Left cardiac atrium (tissue), 4 donors: ENCODE measurements at regions not wholly inside any gene's neighbourhood (a gene's known extent, or its start where the extent isn't known, plus 50 kb on each side); places are given as distances from the start of the nearest gene placed in this dataset.
A peak's percentile ranks its signal among the peaks of the same experiment; 100 is the strongest.

ENCODE experiments used
- ATAC-seq, 2 donors: fragments of 200-7000 bp; cut with Tn5 transposase; one replicate each; pipeline ENCODE4 v1.9.1; 2020; ENCODE audit warnings: mild to moderate bottlenecking in 2 of 2, moderate library complexity in 2 of 2
- DNase-seq: peaks from one replicate; pipeline ENCODE4 v3.0.0-alpha.2; 2020
- intact Hi-C, 2 donors: fragments of 100-400 bp; cut with DNase I; formaldehyde crosslinking; loops; one replicate each; pipeline versions ENCODE4 v1.14.1 to v1.15.1; 2022 to 2023
- donor health status: DM: no; HTN: yes; CAD: no.
- donor health status: DM: no; HTN: yes; CAD: no; lungs with severe emphysema.
- donor health status: DM: yes; HTN: yes; CAD: no.
- donor health status: Dilated cardiomyopathy.

DNA sequence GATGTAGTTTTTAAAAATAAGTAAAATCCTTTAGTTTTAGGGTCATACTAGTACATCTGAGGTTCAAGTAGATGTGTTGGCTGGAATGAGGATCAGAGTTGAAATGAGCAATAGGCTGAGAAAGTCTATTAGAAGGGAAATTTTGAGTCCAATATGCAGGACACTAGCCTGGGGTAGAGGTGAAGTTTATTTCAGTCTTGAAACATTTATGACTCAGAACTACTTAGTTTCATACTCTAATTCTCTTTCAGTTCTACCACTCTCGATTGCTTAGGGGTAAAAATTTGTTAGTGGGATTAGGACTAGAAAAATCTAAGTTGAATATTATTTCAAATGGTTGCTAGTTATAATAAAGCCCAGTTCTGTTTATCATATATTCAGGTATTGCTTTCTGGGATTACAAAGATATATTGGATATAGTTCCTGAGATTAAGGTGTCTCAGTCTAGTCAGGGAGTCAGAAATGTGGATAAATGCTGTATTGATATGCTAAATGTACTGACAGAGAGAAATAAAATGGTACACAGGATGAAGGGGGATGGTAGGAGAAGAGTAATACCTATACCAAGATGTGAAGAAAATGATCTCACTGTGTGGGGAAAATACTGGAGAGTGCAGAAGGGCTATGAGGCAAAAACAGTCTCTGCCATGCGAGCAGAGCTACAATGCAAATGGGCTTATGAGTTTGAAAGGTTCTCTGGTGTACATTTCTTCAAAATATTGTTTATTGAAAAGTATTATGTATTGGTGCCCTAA, 395.8 kb upstream of the FBXO33 start:
- intact Hi-C loops: no loop called here
- no peak for ATAC-seq
- no peak for DNase-seq

DNA sequence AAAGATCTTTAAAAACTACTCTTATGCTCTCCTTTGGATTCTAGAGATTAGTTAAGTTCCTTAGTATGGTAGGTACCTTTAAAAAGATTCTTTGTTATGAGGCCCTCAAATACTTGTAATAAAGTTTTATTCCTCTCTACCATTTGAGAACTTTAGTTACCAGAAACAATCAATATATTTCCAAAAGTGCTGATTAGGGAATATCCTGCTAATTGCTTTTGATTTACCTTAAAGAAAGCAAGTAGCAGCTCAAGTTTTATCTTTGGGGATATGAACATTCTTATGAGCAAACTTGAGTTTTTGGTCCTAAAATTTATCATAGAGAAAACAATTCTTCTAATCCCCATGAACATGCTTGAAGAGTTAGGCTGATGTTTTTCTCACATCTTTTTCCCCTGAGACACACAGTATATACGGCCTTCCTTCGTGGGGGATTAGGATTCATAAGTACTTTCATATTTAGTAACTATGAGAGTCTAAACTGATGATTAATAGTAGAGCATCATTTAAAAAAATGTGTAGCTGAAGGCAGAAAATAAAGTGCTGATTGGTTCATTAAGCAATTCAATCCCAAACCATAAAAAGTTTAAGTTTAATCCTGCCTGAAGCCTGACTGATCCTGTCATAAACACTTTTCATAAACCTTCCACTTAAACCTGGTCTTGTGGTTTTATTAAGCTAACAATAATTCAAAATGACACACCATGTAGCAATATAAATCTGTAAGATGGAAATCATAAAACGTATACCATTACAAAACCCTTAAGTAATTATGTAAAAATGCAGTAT, 380.5 kb upstream of the FBXO33 start:
- intact Hi-C loops: no loop called here
- no peak for ATAC-seq
- no peak for DNase-seq

DNA sequence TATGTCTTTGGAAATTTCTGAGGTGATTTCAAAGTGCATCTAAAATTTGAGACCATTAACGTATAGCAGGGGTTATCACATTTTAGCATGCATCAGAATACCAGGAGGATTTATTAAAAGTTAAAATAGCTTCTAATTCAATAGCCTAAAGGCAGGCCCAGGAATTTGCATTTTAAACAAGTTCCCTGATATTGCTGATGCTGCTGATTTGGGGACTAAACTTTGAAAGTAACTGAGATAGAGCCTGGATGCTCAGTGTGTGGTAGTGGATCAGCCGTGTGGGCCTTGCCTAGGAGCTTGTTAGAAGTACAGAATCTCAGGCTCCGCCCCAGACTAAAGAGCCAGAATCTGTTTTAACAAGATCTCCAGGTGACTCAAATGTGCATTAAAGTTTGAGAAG, 375.0 kb upstream of the FBXO33 start:
- no peak for DNase-seq
- no peak for ATAC-seq
- intact Hi-C loops: no loop called here

DNA sequence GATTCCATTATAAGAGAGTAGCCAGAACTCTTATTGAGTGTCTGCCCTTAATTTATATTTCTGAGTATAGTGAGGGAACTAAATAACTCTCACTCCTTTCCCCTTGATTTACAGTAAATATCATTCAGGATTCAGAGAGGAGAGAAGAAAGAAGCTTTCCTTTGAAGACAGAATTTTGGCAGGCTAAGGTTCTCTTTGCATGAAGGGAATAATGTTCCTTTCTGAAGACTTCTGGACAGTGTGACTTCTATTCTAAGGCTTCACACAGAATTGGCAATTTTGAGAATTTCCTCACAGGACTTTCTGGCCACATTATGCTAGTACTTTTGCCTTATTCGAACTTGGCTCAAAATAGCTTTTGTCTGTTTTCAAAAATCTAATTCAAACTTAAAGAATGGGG, 352.2 kb upstream of the FBXO33 start:
- DNase-seq (no peak), ATAC-seq (no peak)
- intact Hi-C loops: no loop called here

DNA sequence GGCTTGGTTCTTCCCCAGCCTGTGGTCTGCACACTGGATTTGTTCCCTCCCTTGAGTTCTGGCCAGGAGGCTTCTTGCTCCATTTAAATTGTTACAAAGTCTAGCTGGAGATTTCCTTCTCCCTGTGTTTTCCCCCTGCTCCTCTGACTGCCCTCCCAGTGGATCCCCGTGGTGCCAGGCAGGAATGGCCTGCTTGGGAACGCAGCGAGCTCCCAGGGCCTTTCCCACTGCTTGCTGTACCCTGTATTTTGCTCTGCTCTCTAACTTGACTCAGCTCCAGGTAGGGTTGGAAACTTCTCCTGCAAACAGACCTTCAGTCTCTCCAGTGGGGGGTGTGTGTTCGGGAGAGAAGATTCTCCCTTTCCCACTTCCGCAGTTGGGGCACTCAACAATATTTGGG, 349.2 kb upstream of the FBXO33 start:
- ATAC-seq (no peak), DNase-seq (no peak)
- intact Hi-C loops: no loop called here

DNA sequence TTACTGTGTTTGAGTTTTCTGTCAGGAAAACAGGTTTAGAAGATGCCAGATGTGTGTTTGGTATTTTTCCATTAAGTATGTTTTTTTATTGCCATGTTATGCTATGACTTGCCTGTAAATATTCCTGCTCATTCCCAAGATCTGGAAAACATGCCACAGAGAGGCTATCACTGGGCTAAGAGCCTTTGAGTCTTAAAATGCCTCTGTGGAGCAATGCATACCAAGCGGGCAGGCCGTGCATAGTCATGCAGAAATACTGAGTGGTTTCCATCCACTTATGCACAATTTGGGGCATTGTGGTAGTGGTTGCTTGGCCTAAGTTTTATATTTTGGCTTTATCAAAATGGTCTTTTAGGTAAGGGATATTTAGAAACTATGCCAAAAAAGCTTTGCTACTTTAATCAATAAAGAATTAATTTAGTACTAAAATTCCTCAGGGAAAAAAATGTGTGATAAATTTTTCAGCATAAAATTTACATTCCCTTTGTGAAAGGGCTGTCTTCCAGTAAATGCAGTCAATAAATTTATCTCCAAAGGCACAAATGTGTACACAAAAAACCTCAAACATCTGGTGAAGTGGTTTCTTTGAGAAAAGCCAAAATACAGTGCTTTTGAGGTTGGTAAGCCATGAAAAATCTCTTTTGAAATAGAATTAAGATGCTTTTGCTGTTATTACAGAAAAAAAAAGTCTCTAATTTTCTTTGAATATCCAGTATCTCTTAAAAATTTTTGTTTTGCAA, 341.3 kb upstream of the FBXO33 start:
- no peak for DNase-seq
- intact Hi-C loops: no loop called here
- no peak for ATAC-seq

DNA sequence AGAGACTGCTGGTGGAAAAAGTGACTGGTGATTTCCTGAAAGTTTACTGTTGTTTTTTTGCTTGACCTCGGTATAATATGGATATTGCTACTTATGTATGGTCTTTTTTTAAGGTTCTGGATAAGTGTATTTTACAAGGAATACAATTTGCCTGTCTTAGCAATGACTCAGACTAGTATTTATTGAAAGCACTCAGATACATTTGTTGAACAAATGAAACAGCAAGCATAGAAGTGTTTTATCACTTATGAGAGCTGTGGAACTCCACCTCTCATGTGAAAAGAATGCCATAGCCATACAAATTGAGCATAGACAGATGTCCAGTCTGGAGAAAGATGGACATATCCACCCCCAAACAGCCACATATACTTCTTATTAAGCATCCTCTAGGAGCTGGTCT, 340.4 kb upstream of the FBXO33 start:
- DNase-seq (no peak), ATAC-seq (no peak)
- intact Hi-C loops: no loop called here

DNA sequence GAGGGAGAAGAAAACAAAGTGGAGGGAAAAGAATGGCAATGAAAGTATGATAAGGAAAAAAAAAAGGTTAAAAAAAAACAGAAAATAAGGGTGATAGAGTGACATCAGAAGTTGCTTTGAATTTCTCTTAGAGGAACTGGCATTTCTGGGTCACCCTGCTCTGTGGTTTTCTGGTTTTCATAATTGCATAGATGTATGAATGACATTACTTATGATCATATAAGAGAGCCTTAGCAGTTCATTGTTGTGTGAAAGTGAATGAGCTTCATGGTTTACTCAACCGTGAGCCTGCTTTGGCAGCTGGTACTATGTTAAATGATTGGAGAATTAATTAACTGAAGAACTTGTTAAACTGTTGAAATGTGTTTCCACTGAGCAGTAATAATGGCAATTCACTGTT, 336.4 kb upstream of the FBXO33 start:
- ATAC-seq: no peak
- DNase-seq: no peak
- intact Hi-C loops: no loop called here

DNA sequence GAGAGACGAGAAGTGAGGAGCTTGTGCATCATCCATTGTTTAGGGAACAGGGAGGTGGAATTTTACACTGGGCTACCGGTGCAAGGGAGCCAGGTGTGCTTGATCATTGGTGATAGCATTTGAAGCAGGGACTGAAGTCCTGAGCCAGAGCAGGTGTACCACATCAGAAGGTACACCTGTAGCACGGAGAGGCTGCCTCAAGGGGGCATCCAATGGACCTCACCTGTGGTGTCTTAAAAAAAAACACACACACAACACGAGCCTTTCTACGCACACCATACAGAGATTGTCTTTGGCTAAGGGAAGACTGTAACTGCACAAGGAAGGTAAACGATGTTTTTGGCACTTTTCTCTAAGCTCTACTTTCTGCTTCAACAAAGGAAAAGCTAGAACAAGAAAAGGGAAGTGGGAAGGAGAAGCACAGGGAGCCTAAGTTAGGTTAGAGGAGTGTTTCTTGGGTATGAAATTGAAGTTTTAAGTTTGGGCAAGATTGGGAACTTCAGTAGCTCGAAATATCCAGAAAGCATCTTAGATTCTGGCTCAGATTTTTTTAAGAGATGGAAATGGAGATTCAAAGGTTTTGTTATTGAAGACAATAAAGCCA, 334.3 kb upstream of the FBXO33 start:
- DNase-seq (no peak), ATAC-seq (no peak)
- intact Hi-C loops: no loop called here

DNA sequence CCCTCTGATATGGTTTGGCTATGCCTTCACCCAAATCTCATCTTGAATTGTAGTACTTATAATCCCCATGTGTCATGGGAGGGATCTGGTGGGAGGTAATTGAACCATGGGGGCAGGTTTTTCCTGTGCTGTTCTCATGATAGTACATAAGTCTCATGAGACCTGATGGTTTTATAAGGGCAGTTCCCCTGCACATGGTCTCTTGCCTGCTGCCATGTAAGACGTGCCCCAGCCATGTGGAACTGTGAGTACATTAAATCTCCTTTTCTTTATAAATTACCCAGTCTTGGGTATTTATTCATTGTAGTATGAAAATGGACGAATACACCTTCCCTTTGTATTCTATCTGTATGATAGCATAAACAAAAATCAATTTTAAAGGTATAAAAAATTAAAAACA, 333.4 kb upstream of the FBXO33 start:
- ATAC-seq (no peak), DNase-seq (no peak)
- intact Hi-C loops: no loop called here

DNA sequence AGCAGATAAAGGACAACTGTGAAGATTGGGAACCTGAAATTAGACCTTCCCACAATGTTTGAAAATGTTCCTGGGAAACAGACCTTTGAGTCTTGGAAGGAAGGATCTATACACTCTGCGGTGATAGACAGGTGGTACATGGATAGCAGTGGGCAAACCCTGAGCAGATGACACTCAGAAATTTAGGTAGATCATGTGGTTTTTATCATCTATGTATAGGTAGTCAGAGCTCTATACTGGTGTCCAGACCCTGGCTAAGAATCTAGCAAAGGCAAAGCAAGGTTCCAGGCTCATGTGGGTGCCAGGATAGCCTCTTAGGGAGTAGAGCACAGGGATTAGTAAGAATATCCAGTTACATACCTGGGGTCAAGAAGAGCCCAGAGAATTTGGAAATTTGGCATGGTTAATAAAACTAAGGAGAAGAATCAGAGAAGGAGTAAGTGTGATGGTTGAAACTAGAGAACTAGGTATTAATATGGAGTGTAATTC, 331.2 kb upstream of the FBXO33 start:
- intact Hi-C loops: no loop called here

DNA sequence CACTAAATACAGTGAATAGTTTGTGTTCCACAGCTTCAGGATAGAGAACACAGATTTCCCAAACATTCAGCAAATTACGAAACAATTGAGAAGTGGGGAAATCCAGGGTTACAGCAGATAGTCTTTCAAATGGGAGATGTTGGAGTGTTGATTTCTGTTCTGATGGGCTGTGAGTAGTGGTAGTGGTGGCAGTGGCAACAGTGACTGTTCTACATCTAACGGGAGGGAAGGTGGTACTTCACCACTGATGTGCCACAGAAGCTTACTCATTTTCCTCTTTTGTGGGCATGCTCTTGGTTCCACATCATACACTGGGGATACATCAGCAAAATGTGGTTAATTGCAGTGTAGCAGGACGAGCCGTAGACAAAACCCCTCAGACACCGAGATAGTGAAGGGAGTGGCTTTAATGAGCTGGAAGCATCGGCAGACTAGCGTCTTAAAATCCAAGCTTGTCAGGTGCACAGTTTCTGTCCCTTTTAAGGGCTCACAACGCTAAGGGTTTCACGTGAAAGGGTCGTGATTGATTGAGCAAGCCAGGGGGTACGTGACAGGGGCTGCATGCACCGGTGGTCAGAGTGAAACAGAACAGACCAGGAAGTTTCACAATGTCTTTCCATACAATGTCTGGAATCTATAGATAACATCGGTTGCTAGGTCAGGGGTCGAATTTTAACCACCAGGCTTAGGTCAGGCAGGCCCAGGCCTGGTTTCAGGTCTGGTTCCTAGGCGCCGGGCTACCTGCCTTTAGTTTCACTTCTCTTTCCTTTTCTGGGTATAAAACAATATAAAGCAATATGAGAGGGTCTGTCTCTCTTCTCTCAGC, 330.6 kb upstream of the FBXO33 start:
- no peak for DNase-seq
- intact Hi-C loops: no loop called here
- ATAC-seq: peak in 1 of 2 donors; percentile 38

More for the DNA sequence above, 331.2 kb upstream of the FBXO33 start:
- ATAC-seq: no peak
- DNase-seq: no peak

DNA sequence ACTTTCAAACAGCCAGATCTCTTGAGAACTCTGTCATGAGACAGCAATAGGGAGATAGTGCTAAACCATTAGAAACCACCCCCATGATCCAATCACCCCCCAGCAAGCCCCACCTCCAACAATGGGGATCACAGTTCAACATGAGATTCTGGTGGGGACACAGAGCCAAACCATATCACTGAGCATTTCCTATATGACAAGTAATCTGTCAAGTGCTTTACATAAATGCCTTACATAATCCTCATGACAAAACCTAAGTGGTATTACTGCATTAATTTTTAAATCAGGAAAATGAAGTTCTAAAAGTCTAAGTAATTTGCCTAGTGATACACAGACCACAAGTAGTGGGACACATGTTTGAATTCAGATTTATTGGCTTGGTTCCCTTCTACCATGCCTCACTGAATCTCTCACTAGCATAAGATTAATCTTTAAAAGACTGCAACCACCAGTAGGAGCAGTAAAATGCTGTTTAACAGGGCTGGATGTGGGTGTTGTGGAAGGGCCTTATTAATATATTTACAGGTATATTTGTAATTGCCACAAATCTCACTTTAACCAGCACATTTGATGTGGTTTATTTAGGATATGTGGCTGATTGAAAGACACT, 323.1 kb upstream of the FBXO33 start:
- intact Hi-C loops: no loop called here
- DNase-seq: no peak
- no peak for ATAC-seq

DNA sequence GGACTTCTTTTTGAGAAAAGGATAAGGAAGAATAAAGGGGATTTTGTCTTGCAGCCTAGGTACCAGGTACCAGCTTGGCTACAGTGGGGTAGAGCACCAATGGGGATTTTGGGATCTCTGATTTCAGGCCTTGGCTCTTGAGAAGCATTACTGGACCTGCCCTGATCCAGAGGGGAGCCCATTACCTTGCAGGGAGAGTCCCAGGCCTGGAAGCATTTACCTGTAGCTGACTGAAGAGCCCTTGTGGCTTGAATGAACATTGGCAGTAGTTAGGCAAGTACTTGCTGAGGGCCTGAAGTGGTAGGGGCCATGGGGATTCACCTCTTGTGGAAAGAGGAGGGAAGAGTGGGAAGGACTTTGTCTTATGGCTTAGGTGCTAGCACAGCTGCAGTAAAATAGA, 308.2 kb upstream of the FBXO33 start:
- intact Hi-C loops: no loop called here
- no peak for ATAC-seq

DNA sequence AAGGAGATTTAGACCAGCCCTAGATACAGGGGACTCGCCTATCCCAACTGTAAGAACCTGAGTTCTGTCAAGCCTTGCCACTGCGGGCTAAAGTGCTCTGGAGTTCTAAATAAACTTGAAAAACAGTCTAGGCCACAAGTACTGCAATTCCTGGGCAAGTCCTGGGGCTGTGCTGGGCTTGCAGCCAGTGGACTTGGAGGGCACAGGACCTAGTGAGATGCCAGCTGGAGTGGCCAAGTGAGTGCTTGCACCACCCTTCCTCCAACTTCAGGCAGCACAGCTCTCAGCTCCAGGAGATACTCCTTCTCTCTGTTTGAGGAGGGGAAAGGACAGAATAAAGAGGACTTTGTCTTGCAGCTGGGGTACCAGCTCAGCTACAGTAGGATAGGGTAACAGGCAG, 307.6 kb upstream of the FBXO33 start:
- ATAC-seq (peak in 1 of 2 donors; percentile 89), DNase-seq (no peak)
- intact Hi-C loops: no loop called here

More for the DNA sequence above, 308.2 kb upstream of the FBXO33 start:
- no peak for DNase-seq

DNA sequence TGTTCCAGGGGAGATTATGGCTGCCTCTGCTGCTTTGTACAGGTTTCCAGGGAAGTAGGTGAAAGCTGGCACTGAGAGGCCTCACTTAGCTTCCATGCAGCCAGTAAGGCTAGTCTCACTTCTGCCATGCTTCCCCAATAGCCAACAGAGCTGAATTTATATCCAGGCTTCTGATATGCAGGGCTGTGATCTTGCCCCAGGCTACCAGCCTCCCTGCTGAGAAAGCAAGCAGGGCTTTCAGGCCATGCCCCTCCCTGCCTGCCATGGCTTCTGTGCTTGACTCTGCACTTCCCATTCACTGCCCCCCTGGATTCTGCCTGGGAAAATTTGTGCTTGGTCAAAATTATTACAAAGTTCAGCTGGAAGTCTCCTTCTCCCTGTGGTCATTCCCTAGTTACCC, 302.1 kb upstream of the FBXO33 start:
- intact Hi-C loops: no loop called here
- DNase-seq (no peak), ATAC-seq (no peak)

DNA sequence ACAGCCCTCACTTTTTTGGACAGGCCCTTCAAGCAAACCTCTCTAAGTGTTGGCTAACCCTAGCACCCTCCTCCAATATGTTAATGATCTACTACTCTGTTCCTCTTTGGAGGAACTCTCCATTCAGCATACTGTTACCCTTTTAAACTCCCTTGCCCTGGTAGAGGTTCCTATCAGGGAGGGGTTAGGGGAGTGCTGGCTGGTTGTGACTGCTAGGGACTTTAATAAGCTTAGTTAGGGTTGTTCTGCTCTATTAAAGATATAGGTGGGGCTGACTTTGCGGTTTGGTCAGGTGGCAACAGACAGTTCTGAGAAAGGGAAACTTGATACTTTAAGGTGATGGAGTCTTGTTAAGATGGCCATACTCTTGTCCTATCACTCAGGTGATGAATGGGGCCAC, 301.5 kb upstream of the FBXO33 start:
- DNase-seq (no peak), ATAC-seq (no peak)
- intact Hi-C loops: no loop called here

DNA sequence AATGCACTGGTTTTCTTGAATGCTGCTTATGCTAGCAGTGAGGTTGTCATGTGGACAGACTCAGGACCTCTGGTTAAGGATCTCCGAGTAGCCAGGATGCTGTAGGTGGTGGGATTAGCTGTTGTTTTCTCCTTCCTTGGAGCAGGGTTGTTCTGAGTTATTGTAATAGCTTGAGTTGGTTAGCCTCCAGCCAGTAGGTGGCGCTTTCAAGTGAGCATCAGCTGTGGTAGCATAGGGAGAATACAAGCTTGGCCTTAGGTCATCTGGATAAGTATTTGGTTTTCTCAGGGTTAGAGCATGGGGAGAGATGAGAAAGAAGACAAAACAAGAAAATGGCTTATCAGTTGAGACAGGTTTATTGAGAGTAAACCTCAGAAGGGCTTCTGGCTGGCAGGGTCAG, 299.7 kb upstream of the FBXO33 start:
- ATAC-seq (no peak), DNase-seq (no peak)
- intact Hi-C loops: no loop called here
